Epidermal melanocyte (primary cell): ENCODE measurements at regions not wholly inside any gene's neighbourhood (a gene's known extent, or its start where the extent isn't known, plus 50 kb on each side); places are given as distances from the start of the nearest gene placed in this dataset.

ENCODE experiments used
- DNase-seq: peaks from one replicate; pipeline ENCODE4 v3.0.0; 2011; ENCODE audit warnings: low spot score; ENCODE audit not compliant: insufficient read length

- no peak for DNase-seq
These were observed 71.8 kb upstream of the ADRA1B start for GRCh38 chr5:159844267-159845121.

- no peak for DNase-seq
These were observed 66.7 kb upstream of the ADRA1B start for GRCh38 chr5:159849437-159850083.

GRCh38 chr5:159850160-159850559, 66.1 kb upstream of the ADRA1B start:
- no peak for DNase-seq

GRCh38 chr5:159851053-159851452, 65.2 kb upstream of the ADRA1B start:
- no peak for DNase-seq

- no peak for DNase-seq
These were observed 61.4 kb upstream of the ADRA1B start for GRCh38 chr5:159854916-159855315.

GRCh38 chr5:159855476-159856191, 60.6 kb upstream of the ADRA1B start:
- DNase-seq: no peak

GRCh38 chr5:159858871-159859270, 57.4 kb upstream of the ADRA1B start:
- DNase-seq: no peak

GRCh38 chr5:159861086-159861485, 55.2 kb upstream of the ADRA1B start:
- no peak for DNase-seq

- DNase-seq: no peak
These were observed 51.2 kb upstream of the ADRA1B start for GRCh38 chr5:159864885-159865691.

GRCh38 chr5:159866093-159866492, 50.2 kb upstream of the ADRA1B start:
- no peak for DNase-seq
